PFSK-1 (cell line): ENCODE measurements at regions not wholly inside any gene's neighbourhood (a gene's known extent, or its start where the extent isn't known, plus 50 kb on each side); places are given as distances from the start of the nearest gene placed in this dataset.

ENCODE experiments used
- FOXP2 ChIP-seq: optimal IDR thresholded peaks from 2 replicates; pipeline ENCODE3; 2011; ENCODE audit warnings: borderline replicate concordance, control low read depth, inconsistent platforms; ENCODE audit not compliant: insufficient read depth; ENCODE audit errors: extremely low read length, extremely low read depth
- POLR2AphosphoS5 ChIP-seq: IDR thresholded peaks from 2 replicates; pipeline ENCODE4 v1.6.1; 2012; ENCODE audit warnings: low read depth, mild to moderate bottlenecking, control low read depth, low read length, moderate library complexity
- SIN3A ChIP-seq: IDR thresholded peaks from 2 replicates; pipeline ENCODE4 v1.6.1; 2012; ENCODE audit warnings: mild to moderate bottlenecking, low read length, moderate library complexity, borderline replicate concordance; ENCODE audit not compliant: insufficient read depth
- TAF1 ChIP-seq: IDR thresholded peaks from 2 replicates; pipeline ENCODE4 v1.6.1; 2012; ENCODE audit warnings: low read length, control low read depth, borderline replicate concordance; ENCODE audit not compliant: insufficient read depth
- TF ChIP-seq, protein P1 (sequence below), 2 experiments: IDR thresholded peaks; 2 replicates each; pipeline versions ENCODE4 v1.6.1 to v1.8.0; 2011 to 2012; ENCODE audit warnings: low read depth in 2 of 2, low read length in 2 of 2, control low read depth in 1 of 2, inconsistent platforms in 1 of 2, mild to moderate bottlenecking in 1 of 2, moderate library complexity in 1 of 2; ENCODE audit not compliant: insufficient read depth in 1 of 2

DNA sequence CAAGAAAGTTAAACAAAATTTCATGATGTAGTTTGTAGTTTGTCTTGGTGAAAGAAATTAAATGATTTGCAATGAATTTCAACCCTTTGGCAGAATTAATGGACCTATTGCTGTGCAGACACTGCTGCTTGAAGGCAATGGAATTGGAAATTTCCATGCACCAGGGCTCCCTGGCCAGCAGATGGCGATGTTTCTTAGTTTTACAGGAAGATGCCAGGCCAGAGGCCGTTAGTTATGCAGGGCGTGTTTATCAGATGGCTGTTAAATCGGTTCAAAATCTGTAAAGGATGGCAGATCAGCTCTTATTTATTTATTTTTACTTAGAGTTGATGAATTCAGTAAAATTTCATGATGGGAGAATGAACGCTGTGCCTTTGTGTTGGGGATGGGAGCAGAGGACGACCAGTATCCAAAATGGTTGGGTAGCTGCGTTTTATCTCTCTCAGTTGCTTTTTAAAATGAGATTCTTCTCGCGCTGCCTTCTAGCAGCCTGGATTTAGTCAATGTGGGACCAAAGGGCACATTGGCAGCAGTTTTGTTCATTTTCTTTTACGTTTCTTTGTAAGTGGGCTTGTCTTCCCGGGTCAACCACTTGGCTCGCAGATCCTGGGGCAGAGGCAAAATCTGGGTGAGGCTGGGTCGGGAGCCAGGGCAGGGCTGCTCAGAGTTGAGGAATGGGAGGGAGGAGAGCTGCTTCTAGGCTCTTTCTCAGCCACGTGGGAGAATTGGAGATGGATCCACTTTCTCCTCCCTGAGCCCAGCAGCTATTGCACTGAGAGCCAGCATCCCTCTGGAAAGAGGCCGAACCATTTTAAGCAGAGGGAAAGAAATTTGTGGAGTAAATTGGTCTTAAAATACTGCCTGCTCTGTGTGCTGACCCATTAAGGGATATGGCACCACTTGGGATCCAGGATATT lies 344.0 kb downstream of the PIK3C3 start:
- no peak for TF ChIP-seq TAF1
- TF ChIP-seq SIN3A: no peak
- TF ChIP-seq POLR2AphosphoS5: no peak
- TF ChIP-seq, protein P1, sequence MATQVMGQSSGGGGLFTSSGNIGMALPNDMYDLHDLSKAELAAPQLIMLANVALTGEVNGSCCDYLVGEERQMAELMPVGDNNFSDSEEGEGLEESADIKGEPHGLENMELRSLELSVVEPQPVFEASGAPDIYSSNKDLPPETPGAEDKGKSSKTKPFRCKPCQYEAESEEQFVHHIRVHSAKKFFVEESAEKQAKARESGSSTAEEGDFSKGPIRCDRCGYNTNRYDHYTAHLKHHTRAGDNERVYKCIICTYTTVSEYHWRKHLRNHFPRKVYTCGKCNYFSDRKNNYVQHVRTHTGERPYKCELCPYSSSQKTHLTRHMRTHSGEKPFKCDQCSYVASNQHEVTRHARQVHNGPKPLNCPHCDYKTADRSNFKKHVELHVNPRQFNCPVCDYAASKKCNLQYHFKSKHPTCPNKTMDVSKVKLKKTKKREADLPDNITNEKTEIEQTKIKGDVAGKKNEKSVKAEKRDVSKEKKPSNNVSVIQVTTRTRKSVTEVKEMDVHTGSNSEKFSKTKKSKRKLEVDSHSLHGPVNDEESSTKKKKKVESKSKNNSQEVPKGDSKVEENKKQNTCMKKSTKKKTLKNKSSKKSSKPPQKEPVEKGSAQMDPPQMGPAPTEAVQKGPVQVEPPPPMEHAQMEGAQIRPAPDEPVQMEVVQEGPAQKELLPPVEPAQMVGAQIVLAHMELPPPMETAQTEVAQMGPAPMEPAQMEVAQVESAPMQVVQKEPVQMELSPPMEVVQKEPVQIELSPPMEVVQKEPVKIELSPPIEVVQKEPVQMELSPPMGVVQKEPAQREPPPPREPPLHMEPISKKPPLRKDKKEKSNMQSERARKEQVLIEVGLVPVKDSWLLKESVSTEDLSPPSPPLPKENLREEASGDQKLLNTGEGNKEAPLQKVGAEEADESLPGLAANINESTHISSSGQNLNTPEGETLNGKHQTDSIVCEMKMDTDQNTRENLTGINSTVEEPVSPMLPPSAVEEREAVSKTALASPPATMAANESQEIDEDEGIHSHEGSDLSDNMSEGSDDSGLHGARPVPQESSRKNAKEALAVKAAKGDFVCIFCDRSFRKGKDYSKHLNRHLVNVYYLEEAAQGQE (IDR thresholded peaks at IDR 0.05; ENCODE audit: insufficient read depth in 1 of 2, low read depth in 2 of 2, low read length in 2 of 2): no peak; a peak in 1 of 4 replicates
- no peak for TF ChIP-seq FOXP2

DNA sequence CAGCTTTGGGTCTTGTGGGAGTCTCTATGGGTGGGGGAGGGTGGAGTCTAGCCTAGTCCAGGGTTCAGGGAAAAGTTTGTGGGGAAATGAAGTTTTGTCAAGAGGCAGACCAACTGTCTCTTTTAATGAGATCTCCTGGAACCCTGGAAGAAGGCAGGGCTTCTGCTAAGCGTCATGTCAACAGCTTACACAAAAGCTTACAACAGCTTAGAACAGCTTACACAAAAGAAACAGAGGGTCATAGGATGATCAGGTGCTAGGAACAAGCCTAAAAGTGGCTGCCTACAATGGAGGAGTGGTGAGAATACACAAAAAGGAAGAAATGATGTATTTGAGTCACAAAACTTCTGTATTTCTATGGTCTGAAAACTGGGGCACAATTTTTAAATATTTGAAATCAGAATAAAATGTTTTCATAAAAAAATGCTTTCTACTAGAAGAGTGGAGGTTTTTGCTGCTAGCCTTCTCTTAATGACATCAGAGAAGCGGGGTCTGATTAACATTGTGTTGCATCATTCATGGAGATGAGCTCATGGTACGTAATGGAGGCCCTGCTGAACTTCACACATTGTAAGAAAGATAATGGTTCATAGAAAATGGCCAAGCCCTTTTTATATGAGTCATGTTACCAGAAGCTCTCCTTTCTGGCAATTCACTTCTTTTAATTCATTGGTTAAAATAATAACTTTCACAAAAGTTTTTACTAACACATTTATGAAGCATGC lies 351.0 kb downstream of the PIK3C3 start:
- TF ChIP-seq POLR2AphosphoS5: no peak

DNA sequence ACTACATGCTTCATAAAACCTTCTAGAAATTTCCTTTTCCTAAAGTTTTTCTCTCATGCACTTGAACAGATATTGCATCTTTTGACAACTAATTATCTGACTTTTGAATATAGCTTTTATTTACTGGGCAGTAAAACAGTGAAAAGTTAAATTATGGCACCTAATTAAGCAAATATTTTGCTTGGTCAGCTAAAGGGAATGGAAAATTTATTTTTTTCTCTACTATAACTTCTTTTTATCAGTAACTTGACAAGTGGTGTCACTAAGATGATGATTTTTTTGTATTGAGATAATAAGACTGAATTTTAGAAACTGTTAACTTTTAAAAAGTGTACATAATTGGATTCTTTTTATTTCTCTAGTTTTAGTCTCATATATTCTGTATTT lies 351.6 kb downstream of the PIK3C3 start:
- TF ChIP-seq TAF1 (no peak), POLR2AphosphoS5 (no peak), SIN3A (no peak), FOXP2 (no peak)
- TF ChIP-seq, protein P1 (IDR thresholded peaks at IDR 0.05; ENCODE audit: insufficient read depth in 1 of 2, low read depth in 2 of 2, low read length in 2 of 2): no peak

DNA sequence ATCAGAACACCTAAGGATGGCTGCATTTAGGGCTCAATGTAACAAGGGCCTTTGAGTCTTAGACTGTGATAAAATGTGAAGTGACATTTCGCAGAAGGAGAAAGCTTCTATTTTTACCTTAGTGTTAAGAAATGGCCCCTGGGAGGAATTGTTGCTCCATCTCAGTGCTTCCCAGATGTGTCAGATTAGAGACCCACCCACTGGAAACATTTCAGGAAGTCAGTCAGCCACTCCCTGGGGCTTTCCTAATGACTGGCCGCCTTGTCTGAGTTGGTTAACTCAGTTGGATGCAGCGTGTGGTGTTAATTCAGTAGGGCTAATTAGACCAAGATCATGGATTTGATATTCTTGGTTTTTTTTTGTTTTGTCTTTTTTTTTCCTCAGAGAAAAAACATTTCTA lies 355.9 kb downstream of the PIK3C3 start:
- no peak for TF ChIP-seq FOXP2
- no peak for TF ChIP-seq POLR2AphosphoS5
- no peak for TF ChIP-seq TAF1
- TF ChIP-seq, protein P1 (IDR thresholded peaks at IDR 0.05; ENCODE audit: insufficient read depth in 1 of 2, low read depth in 2 of 2, low read length in 2 of 2): no peak
- TF ChIP-seq SIN3A: no peak

DNA sequence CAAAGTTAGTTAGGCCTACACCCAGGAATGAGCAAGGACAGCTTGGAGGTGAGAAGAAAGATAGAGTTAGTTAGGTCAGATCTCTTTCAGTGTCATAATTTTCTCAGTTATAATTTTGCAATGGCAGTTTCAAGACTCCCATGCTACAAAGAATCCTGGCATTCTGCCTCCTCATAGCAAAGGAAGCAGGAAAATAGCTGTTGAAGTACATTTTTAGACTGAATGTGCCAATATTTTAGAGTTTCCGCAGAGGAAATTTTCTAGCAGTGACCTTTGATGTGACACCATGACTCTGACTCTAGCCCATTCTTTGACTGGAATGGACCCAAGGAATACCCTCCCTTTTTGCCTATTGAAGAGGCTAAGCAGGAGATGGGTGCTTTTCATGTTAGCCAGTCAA lies 371.7 kb downstream of the PIK3C3 start:
- TF ChIP-seq, protein P1 (IDR thresholded peaks at IDR 0.05; ENCODE audit: insufficient read depth in 1 of 2, low read depth in 2 of 2, low read length in 2 of 2): no peak
- no peak for TF ChIP-seq FOXP2
- no peak for TF ChIP-seq TAF1
- TF ChIP-seq SIN3A: no peak
- TF ChIP-seq POLR2AphosphoS5: no peak
